Sigmoid colon (tissue), 4 donors: ENCODE measurements at regions not wholly inside any gene's neighbourhood (a gene's known extent, or its start where the extent isn't known, plus 50 kb on each side); places are given as distances from the start of the nearest gene placed in this dataset.

Experiments
- CTCF ChIP-seq, 4 experiments: fragments of 450-650 bp in 3 of 4; fragments of 200-600 bp in 1 of 4; IDR thresholded peaks; one replicate each; pipeline ENCODE4 v1.5.1; 2016 to 2019; ENCODE audit warnings: antibody characterized with exemption in 4 of 4, mild to moderate bottlenecking in 3 of 4, moderate library complexity in 2 of 4
- EP300 ChIP-seq, 4 donors: sonication (generic); formaldehyde crosslinking; IDR thresholded peaks; one replicate each; pipeline ENCODE4 v1.6.1; 2017; ENCODE audit warnings: antibody characterized with exemption in 4 of 4
- POLR2AphosphoS5 ChIP-seq, 4 donors: sonication (generic); formaldehyde crosslinking; IDR thresholded peaks; one replicate each; pipeline ENCODE4 v1.6.1; 2017; ENCODE audit warnings: antibody characterized with exemption in 4 of 4

GRCh38 chr5:166399781-166400180 is 1891.7 kb upstream of the WWC1 start:
- TF ChIP-seq CTCF (IDR thresholded peaks at IDR 0.05) (no peak), EP300 (IDR thresholded peaks at IDR 0.05) (no peak), POLR2AphosphoS5 (IDR thresholded peaks at IDR 0.05) (no peak)
